ENCODE measurements at regions not wholly inside any gene's neighbourhood (a gene's known extent, or its start where the extent isn't known, plus 50 kb on each side); places are given as distances from the start of the nearest gene placed in this dataset.

DNA sequence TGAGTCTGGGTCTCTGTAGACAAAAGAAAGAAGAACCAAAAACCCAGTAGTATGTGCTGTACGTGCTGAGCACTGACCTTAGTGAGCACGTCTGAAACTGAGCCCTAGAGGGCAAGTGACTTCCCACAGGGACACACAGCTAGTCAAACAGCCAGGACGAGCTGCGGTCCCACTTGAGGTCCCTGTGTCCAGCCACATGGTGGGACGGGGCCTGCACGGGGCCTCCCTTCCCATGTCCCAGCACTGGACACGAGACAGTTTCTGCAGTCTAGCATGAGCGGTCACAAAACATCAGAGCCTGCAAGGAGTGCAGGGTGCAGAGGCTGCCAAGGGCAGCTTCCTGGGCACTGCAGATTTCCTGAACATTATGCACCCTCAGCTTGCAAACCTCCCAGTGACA is 121.6 kb downstream of the NCOR2 start:
- H3K36me3 ChIP-seq (replicated peaks; ENCODE audit: insufficient read depth, low read length), result no peaks in the 10 kb centered on the region
- no peak overlapping the region for H3K4me2 ChIP-seq (ENCODE audit: low read depth, low read length)
- peaks cover 64% of the 10 kb centered on the region for H3K79me2 ChIP-seq (ENCODE audit: low read length)
- H2AFZ ChIP-seq (ENCODE audit: low read length), result no peak overlapping the region
- H3K4me1 ChIP-seq (ENCODE audit: low read length), result no peaks in the 10 kb centered on the region
- H3K9ac ChIP-seq (ENCODE audit: low read length), result no peak overlapping the region
- H3K27ac ChIP-seq (ENCODE audit: low read length), result no peak overlapping the region
- H3K27me3 ChIP-seq (replicated peaks; ENCODE audit: insufficient read depth, low read length), result no peaks in the 10 kb centered on the region
- TF ChIP-seq, protein P1, sequence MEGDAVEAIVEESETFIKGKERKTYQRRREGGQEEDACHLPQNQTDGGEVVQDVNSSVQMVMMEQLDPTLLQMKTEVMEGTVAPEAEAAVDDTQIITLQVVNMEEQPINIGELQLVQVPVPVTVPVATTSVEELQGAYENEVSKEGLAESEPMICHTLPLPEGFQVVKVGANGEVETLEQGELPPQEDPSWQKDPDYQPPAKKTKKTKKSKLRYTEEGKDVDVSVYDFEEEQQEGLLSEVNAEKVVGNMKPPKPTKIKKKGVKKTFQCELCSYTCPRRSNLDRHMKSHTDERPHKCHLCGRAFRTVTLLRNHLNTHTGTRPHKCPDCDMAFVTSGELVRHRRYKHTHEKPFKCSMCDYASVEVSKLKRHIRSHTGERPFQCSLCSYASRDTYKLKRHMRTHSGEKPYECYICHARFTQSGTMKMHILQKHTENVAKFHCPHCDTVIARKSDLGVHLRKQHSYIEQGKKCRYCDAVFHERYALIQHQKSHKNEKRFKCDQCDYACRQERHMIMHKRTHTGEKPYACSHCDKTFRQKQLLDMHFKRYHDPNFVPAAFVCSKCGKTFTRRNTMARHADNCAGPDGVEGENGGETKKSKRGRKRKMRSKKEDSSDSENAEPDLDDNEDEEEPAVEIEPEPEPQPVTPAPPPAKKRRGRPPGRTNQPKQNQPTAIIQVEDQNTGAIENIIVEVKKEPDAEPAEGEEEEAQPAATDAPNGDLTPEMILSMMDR (IDR thresholded peaks at IDR 0.05; ENCODE audit: low read length), result no peak
- TF ChIP-seq EZH2phosphoT487 (IDR thresholded peaks at IDR 0.05; ENCODE audit: low read length) (no peak), EZH2 (optimal IDR thresholded peaks at IDR 0.05; ENCODE audit: low read depth, low read length) (no peak)
- no peak for DNase-seq
- H4K20me1 ChIP-seq (ENCODE audit: insufficient read depth, low read length), result no peaks in the 10 kb centered on the region
- no peaks in the 10 kb centered on the region for H3K9me3 ChIP-seq (replicated peaks; ENCODE audit: insufficient read depth, low read length)
- H3F3A ChIP-seq (ENCODE audit: insufficient read depth, low read length), result no peaks in the 10 kb centered on the region
- no peaks in the 10 kb centered on the region for H3K9me2 ChIP-seq (replicated peaks; ENCODE audit: insufficient read depth, low read length)
- no peak overlapping the region for H3K4me3 ChIP-seq (ENCODE audit: low read length)

DNA sequence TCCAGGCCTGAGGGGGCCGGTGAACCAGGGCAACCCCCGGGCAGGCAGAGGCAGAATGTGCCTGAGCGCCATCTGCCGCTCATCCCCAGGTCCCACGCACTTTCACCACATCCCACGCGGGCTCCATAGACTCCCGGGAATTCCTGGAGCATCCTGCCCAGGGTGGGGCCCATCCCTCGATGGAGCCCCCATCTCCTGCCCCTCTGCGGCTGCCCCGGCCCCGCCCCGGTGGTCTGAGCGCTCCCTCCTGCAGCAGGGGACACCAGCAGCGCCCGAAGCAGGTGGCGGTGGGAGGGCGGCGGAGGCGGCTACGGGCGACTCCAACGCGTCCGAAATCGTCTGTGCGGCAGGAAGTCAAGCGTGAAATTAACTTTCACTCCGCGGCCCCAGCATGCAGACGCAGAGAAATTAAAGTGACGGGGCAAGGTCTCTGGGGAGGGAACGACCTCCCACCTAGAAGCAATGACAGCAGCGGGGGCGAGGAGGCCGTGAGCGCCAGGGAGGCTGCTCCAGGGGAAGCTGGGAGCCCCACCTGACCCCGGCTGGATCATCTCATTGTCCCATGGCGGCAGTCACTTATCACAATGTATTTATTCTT is 122.2 kb downstream of the NCOR2 start:
- Histone ChIP-seq H3K9me2 (replicated peaks; ENCODE audit: insufficient read depth, low read length) (no peaks in the 10 kb centered on the region), H3K9ac (ENCODE audit: low read length) (no peak overlapping the region), H3K4me3 (ENCODE audit: low read length) (no peak overlapping the region), H3F3A (ENCODE audit: insufficient read depth, low read length) (no peaks in the 10 kb centered on the region), H3K4me2 (ENCODE audit: low read depth, low read length) (no peak overlapping the region), H4K20me1 (ENCODE audit: insufficient read depth, low read length) (no peaks in the 10 kb centered on the region), H3K79me2 (ENCODE audit: low read length) (peaks cover 61% of the 10 kb centered on the region), H3K9me3 (replicated peaks; ENCODE audit: insufficient read depth, low read length) (no peaks in the 10 kb centered on the region), H3K36me3 (replicated peaks; ENCODE audit: insufficient read depth, low read length) (no peaks in the 10 kb centered on the region), H3K4me1 (ENCODE audit: low read length) (no peaks in the 10 kb centered on the region), H2AFZ (ENCODE audit: low read length) (no peak overlapping the region), H3K27ac (ENCODE audit: low read length) (no peak overlapping the region), H3K27me3 (replicated peaks; ENCODE audit: insufficient read depth, low read length) (no peaks in the 10 kb centered on the region)
- no peak for DNase-seq
- TF ChIP-seq EZH2 (optimal IDR thresholded peaks at IDR 0.05; ENCODE audit: low read depth, low read length), result no peak
- TF ChIP-seq, protein P1 (IDR thresholded peaks at IDR 0.05; ENCODE audit: low read length), result no peak
- no peak for TF ChIP-seq EZH2phosphoT487 (IDR thresholded peaks at IDR 0.05; ENCODE audit: low read length)

DNA sequence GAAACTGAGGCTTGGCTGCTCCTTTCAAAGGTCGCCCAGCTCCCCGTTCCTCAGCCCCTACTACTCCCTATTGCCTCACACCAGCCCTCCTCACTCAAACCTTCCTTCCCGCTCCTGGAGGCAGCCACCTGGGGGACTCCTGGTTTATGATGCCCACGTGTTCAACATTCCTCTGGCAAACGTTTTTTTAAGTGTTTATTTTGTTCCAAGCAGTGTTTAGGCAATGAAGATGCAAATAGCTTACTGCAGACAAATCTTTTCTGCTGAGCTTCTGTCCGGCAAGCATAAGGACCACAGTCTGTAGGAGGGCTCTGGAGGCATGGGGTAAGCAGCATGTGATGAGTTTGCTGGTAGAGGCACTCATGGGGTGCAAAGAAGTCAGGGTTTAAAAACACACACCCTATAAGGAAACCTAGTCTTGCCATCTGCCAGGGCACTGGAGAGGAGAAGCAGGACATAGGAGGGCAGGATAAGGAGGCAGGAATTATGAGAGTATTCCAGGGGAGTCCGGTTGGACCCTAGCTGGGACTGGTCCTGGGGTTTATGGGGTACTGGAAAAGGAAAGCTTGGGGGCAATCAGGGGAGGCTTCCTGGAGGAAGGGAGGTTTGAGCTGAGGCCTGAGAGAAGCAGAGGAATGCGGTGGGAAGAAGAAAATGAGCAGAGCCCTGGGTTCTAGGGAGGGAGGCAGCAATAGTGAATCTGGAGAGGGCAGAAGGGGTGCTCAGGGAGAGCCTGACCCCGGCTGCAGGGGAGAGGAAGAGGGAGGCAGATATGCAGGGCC is 123.3 kb downstream of the NCOR2 start:
- no peaks in the 10 kb centered on the region for H3K4me1 ChIP-seq (ENCODE audit: low read length)
- no peaks in the 10 kb centered on the region for H3K9me2 ChIP-seq (replicated peaks; ENCODE audit: insufficient read depth, low read length)
- TF ChIP-seq EZH2phosphoT487 (IDR thresholded peaks at IDR 0.05; ENCODE audit: low read length) (no peak), EZH2 (optimal IDR thresholded peaks at IDR 0.05; ENCODE audit: low read depth, low read length) (no peak)
- TF ChIP-seq, protein P1 (IDR thresholded peaks at IDR 0.05; ENCODE audit: low read length), result no peak
- no peak overlapping the region for H3K9ac ChIP-seq (ENCODE audit: low read length)
- no peak overlapping the region for H2AFZ ChIP-seq (ENCODE audit: low read length)
- no peak for DNase-seq
- H3K36me3 ChIP-seq (replicated peaks; ENCODE audit: insufficient read depth, low read length), result no peaks in the 10 kb centered on the region
- H3K27me3 ChIP-seq (replicated peaks; ENCODE audit: insufficient read depth, low read length), result no peaks in the 10 kb centered on the region
- H3K27ac ChIP-seq (ENCODE audit: low read length), result no peak overlapping the region
- no peaks in the 10 kb centered on the region for H3F3A ChIP-seq (ENCODE audit: insufficient read depth, low read length)
- no peaks in the 10 kb centered on the region for H4K20me1 ChIP-seq (ENCODE audit: insufficient read depth, low read length)
- no peaks in the 10 kb centered on the region for H3K9me3 ChIP-seq (replicated peaks; ENCODE audit: insufficient read depth, low read length)
- H3K79me2 ChIP-seq (ENCODE audit: low read length), result peaks cover 55% of the 10 kb centered on the region
- no peak overlapping the region for H3K4me2 ChIP-seq (ENCODE audit: low read depth, low read length)
- no peak overlapping the region for H3K4me3 ChIP-seq (ENCODE audit: low read length)
